ENCODE measurements at regions not wholly inside any gene's neighbourhood (a gene's known extent, or its start where the extent isn't known, plus 50 kb on each side); places are given as distances from the start of the nearest gene placed in this dataset.
"Not testable (repeated sequence)": the region's sequence is repeated elsewhere in the genome, so short reads cannot be mapped to it uniquely, and the experiment has no call there.

GRCh38 chr7:142548978-142549377 lies 200.3 kb upstream of the PRSS1 start:
- no peak overlapping the region for H3K4me3 ChIP-seq (ENCODE audit: low read depth, low read length)
- no peak for DNase-seq (ENCODE audit: low read depth)

- no peak overlapping the region for H3K4me3 ChIP-seq (ENCODE audit: low read depth, low read length)
- DNase-seq (ENCODE audit: low read depth) = no peak
These were observed 202.8 kb upstream of the PRSS1 start for GRCh38 chr7:142546452-142546851.

GRCh38 chr7:142542942-142543341 lies 206.3 kb upstream of the PRSS1 start:
- H3K4me3 ChIP-seq (ENCODE audit: low read depth, low read length) = no peak overlapping the region
- DNase-seq (ENCODE audit: low read depth) = peak; percentile 27

- no peak for DNase-seq (ENCODE audit: low read depth)
- no peak overlapping the region for H3K4me3 ChIP-seq (ENCODE audit: low read depth, low read length)
These were observed 207.2 kb upstream of the PRSS1 start for GRCh38 chr7:142542105-142542504.

GRCh38 chr7:142540371-142540770 lies 208.9 kb upstream of the PRSS1 start:
- DNase-seq (ENCODE audit: low read depth) = no peak
- no peak overlapping the region for H3K4me3 ChIP-seq (ENCODE audit: low read depth, low read length)

- H3K4me3 ChIP-seq (ENCODE audit: low read depth, low read length) = no peak overlapping the region
- DNase-seq (ENCODE audit: low read depth) = peak; percentile 38
These were observed 209.4 kb upstream of the PRSS1 start for GRCh38 chr7:142539901-142540300.

- no peak overlapping the region for H3K4me3 ChIP-seq (ENCODE audit: low read depth, low read length)
- no peak for DNase-seq (ENCODE audit: low read depth)
These were observed 211.5 kb upstream of the PRSS1 start for GRCh38 chr7:142537760-142538159.

GRCh38 chr7:142535123-142535779 lies 214.0 kb upstream of the PRSS1 start:
- peak; percentile 68 for DNase-seq (ENCODE audit: low read depth)
- no peak overlapping the region for H3K4me3 ChIP-seq (ENCODE audit: low read depth, low read length)

GRCh38 chr7:142534726-142535122 lies 214.5 kb upstream of the PRSS1 start:
- no peak overlapping the region for H3K4me3 ChIP-seq (ENCODE audit: low read depth, low read length)
- no peak for DNase-seq (ENCODE audit: low read depth)

GRCh38 chr7:142533920-142534319 lies 215.4 kb upstream of the PRSS1 start:
- H3K4me3 ChIP-seq (ENCODE audit: low read depth, low read length) = no peak overlapping the region
- DNase-seq (ENCODE audit: low read depth) = no peak

- H3K4me3 ChIP-seq (ENCODE audit: low read depth, low read length) = no peak overlapping the region
- DNase-seq (ENCODE audit: low read depth) = no peak
These were observed 219.7 kb upstream of the PRSS1 start for GRCh38 chr7:142529591-142529990.

GRCh38 chr7:142528608-142529408 lies 220.5 kb upstream of the PRSS1 start:
- H3K4me3 ChIP-seq (ENCODE audit: low read depth, low read length) = no peak overlapping the region
- DNase-seq (ENCODE audit: low read depth) = no peak

GRCh38 chr7:142523821-142524460 lies 225.3 kb upstream of the PRSS1 start:
- H3K4me3 ChIP-seq (ENCODE audit: low read depth, low read length) = no peak overlapping the region
- DNase-seq (ENCODE audit: low read depth) = no peak

- no peak overlapping the region for H3K4me3 ChIP-seq (ENCODE audit: low read depth, low read length)
- no peak for DNase-seq (ENCODE audit: low read depth)
These were observed 226.5 kb upstream of the PRSS1 start for GRCh38 chr7:142522735-142523134.

GRCh38 chr7:142520885-142521284 lies 228.4 kb upstream of the PRSS1 start:
- not testable (repeated sequence) for H3K4me3 ChIP-seq (ENCODE audit: low read depth, low read length); DNase-seq (ENCODE audit: low read depth)

- not testable (repeated sequence) for H3K4me3 ChIP-seq (ENCODE audit: low read depth, low read length); DNase-seq (ENCODE audit: low read depth)
These were observed 228.8 kb upstream of the PRSS1 start for GRCh38 chr7:142520455-142520854.

- no peak overlapping the region for H3K4me3 ChIP-seq (ENCODE audit: low read depth, low read length)
- no peak for DNase-seq (ENCODE audit: low read depth)
These were observed 229.9 kb upstream of the PRSS1 start for GRCh38 chr7:142519079-142520078.

GRCh38 chr7:142516038-142516501 lies 233.2 kb upstream of the PRSS1 start:
- no peak overlapping the region for H3K4me3 ChIP-seq (ENCODE audit: low read depth, low read length)
- DNase-seq (ENCODE audit: low read depth) = peak; percentile 18

GRCh38 chr7:142514716-142515115 lies 234.6 kb upstream of the PRSS1 start:
- not testable (repeated sequence) for DNase-seq (ENCODE audit: low read depth)

More at GRCh38 chr7:142514716-142515115, 234.6 kb upstream of the PRSS1 start:
- not testable (repeated sequence) for H3K4me3 ChIP-seq (ENCODE audit: low read depth, low read length)
